HG03066 (cell line): ENCODE measurements at regions not wholly inside any gene's neighbourhood (a gene's known extent, or its start where the extent isn't known, plus 50 kb on each side); places are given as distances from the start of the nearest gene placed in this dataset.

Experiments
- ATAC-seq: cut with Tn5 transposase; IDR thresholded peaks from one replicate; pipeline ENCODE4 v1.9.1; 2021; ENCODE audit warnings: low read depth; ENCODE audit not compliant: unreplicated experiment

GRCh38 chr1:229759586-229759985, 133.5 kb downstream of the URB2 start:
- ATAC-seq = no peak

GRCh38 chr1:229760478-229760996, 134.5 kb downstream of the URB2 start:
- no peak for ATAC-seq

GRCh38 chr1:229762891-229763290, 136.8 kb downstream of the URB2 start:
- no peak for ATAC-seq

GRCh38 chr1:229768232-229768631, 142.2 kb downstream of the URB2 start:
- ATAC-seq = no peak

GRCh38 chr1:229769006-229769405, 143.0 kb downstream of the URB2 start:
- no peak for ATAC-seq

- no peak for ATAC-seq
Measured at GRCh38 chr1:229769809-229770208, 143.8 kb downstream of the URB2 start.

- no peak for ATAC-seq
Measured at GRCh38 chr1:229778794-229779193, 152.7 kb downstream of the URB2 start.

- no peak for ATAC-seq
Measured at GRCh38 chr1:229781453-229781852, 155.4 kb downstream of the URB2 start.

- ATAC-seq = no peak
Measured at GRCh38 chr1:229782469-229782868, 156.4 kb downstream of the URB2 start.

- ATAC-seq = no peak
Measured at GRCh38 chr1:229784834-229785233, 158.8 kb downstream of the URB2 start.

- no peak for ATAC-seq
Measured at GRCh38 chr1:229786974-229787610, 161.0 kb downstream of the URB2 start.

GRCh38 chr1:229788004-229788403, 162.0 kb downstream of the URB2 start:
- ATAC-seq = no peak

GRCh38 chr1:229792012-229792975, 166.2 kb downstream of the URB2 start:
- no peak for ATAC-seq

- no peak for ATAC-seq
Measured at GRCh38 chr1:229793488-229793887, 167.4 kb downstream of the URB2 start.

GRCh38 chr1:229798558-229798957, 172.5 kb downstream of the URB2 start:
- ATAC-seq = no peak

- ATAC-seq = no peak
Measured at GRCh38 chr1:229803626-229804217, 177.7 kb downstream of the URB2 start.

- no peak for ATAC-seq
Measured at GRCh38 chr1:229808272-229808671, 182.2 kb downstream of the URB2 start.

- no peak for ATAC-seq
Measured at GRCh38 chr1:229810140-229810539, 184.1 kb downstream of the URB2 start.

- no peak for ATAC-seq
Measured at GRCh38 chr1:229810961-229811360, 184.9 kb downstream of the URB2 start.

- no peak for ATAC-seq
Measured at GRCh38 chr1:229812148-229812547, 186.1 kb downstream of the URB2 start.

GRCh38 chr1:229812693-229813092, 186.6 kb downstream of the URB2 start:
- ATAC-seq = no peak
